HG03565 (cell line): ENCODE measurements at regions not wholly inside any gene's neighbourhood (a gene's known extent, or its start where the extent isn't known, plus 50 kb on each side); places are given as distances from the start of the nearest gene placed in this dataset.

Experiments used
- ATAC-seq: cut with Tn5 transposase; IDR thresholded peaks from one replicate; pipeline ENCODE4 v1.9.1; 2021; ENCODE audit warnings: mild to moderate bottlenecking, moderate library complexity; ENCODE audit not compliant: unreplicated experiment

DNA sequence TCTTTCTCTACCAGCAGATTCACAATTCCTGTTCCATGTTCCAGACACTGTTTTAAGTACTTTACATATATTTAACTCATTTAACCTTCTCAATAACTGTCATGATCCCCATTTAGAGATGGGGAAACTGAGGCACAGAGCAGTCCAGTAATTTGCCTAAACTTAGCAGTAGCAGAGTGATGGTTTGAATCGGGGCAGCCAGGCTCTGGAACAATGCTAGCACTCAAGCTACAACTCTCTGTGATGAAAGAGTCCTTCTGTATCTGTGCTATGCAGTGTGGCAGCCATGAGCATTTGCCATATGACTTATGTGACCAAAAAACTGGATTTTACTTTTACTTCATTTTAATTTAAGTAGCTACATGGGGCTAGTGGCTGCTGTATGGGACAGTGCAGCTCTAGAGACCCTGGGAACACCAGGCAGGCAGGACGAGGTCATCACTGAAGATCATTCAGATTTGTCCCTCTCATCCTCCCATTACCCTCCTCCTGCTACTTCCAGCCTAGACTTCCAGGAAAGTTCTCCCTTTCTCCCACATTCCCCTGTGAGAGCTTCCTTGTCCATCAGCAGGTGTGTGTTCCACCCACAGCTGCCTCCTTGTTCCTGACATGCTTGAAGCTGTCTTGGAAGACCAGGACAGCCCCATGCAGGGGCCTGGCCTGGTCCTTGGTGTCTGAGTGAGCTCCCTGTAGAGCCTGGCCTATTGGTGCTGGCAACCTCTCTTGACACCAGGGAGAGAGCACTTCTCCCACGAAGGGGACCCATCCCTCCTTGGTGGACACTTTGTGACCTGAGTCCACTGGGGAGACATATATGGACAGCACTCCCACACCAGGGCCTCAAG lies 157.0 kb downstream of the MRPL14 start:
- no peak for ATAC-seq

DNA sequence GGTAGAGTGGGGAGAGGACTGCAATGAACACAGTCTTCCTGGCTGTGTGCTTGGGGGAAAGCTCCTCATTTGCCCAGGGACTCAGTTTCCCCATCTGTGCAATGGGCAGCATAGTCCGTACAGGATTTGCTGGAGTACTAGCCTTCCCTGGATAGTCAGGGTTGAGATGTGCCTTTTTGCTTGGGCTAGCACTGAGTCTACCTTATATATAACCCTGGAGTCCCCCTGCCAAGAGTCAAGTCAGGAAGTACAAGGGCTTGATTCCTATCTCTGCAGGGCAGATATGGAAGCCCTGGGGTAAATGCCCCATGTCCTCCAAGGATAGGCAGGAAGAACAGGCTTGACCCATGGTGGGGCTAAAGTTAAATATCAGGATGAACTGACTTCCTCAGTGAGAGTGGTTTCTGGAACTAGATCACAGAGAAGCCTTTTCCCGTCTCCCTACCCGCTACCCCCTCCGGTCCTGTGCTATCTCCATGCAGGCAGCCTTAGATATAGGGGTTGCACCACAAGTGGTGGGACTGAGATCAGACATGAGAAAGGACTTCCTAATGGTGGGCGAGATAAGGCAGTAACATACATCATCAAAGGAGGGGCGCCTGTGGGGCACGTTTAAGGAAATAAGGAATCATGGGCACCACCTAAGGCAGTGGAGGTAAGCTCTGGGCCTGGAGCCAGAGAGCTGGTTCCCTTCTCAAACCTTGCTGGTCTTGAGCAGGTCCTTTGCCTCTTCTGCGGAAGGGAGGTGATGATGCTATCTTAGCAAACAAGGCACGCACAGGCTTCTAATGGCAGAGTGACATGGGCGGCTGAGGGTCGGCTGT lies 157.9 kb downstream of the MRPL14 start:
- ATAC-seq, result no peak

DNA sequence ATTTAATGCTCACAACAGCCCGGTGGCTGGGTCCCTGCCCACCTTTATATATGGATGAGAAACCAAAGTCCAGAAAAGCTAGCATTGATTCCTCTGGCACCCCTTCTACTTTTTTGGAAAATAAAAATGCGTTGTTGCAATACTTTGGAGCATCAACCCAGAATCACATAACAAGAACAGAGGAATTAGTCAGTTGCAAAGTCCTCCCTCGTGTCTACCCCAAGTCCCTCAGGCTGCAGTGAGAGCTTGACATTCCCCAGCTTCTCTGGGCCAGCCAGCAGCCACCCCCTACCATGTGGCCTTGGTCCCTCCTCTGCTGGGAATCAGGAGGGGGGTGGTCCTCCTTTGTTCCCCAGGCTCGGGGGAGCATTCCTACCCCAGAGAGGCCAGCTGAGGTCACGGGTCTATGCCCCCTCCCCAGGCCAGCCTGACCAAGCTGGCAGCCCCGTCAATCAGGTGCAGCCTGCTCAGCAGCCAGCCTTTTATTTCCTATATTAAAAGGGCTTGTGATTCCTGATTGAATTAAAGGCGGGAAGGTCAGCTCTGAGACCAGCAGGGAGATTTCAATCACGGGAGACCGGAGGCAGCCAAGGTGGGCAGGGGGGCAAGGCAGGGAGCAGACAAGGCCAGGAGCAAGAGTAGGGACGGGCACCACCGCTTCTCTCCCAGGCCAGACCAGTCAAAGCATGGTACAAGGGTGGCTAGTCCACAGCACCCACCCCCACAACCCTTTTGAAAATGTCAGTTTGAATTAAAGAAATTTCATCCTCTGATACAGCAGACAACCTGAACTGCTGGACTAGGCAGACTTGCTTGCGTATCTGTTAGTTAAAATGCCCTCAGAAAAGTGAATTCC lies 158.9 kb downstream of the MRPL14 start:
- ATAC-seq, result no peak

GRCh38 chr6:43967719-43968091 lies 159.5 kb downstream of the MRPL14 start:
- ATAC-seq, result no peak

GRCh38 chr6:43966853-43967718 lies 160.2 kb downstream of the MRPL14 start:
- ATAC-seq, result no peak

GRCh38 chr6:43966374-43966658 lies 160.9 kb downstream of the MRPL14 start:
- no peak for ATAC-seq

DNA sequence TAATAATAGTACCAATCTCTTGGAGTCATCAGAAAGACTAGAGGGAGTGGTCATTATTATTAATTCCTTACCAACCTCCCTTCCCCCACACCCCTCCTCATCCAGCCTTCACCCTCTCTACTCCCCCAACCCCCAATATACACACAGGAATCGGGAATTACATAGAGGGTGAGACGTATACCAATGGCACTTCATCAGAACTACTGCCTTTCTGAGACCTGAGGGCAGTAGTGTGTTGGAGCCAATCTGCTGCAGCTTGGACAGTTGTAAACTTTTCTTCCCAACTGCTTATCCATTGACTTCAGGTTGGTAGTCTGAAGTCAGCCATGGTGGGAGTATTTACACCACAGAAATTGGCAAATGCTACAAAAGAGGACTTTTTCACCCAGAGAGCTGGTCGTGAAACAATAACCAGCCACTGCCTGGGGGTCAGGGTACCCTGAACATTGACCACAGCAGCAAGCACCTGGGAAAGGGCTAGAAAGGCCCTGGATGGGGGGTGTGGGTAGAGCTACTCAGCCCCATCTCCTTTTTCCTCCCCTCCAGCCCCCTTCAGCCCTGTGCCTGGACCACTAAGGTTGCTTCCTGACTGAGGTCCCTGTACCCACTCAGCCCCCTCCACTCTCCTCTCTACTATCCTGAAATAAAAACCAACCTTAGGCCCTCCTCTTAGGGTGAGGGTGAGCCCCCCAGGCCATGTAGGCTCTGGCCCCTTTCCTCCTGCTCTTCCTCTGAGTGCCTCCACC lies 161.5 kb downstream of the MRPL14 start:
- ATAC-seq, result no peak

DNA sequence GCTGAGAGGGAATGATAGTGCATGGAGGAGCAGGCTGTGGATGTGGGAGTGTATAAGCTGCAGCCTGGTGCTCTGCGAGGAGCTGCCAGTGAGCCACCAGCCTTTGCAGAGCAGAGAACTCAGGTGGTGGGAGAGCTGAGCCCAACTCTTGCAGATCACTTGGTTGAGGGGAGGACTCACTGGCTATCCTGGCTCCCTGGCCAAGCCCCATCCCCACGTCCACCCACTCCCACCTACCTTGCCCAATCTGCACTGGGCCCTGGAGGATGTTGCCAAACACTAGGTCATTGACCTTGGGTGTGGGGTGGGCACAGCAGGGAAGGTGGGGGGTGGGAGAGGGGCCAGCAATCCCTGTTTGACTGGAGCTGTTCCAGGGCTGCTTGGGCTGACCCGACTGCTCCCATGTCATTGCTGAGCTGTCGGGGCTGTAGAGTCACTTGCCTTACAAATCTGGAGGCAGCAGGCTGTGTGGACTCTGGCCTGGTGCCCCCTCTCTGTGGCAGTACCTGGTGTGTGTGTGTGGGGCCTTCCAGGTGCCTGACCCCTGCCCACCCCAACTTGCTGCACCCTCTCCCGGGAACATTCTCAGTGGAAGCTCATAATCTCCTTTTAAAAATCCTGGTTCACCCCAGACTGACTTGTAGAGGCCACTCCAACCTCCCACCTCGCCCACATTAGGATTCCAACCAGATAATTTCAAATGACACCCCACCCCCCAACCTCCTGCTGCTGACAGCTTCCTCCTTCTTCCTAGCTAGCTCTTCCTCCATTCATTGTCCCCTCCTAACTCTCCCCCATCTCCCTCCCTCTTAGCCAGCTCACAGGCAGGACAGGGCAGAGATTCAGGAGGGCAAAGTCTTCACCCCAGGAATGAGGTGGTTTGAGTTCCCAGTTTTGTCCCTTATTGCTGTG lies 162.3 kb downstream of the MRPL14 start:
- ATAC-seq, result no peak

DNA sequence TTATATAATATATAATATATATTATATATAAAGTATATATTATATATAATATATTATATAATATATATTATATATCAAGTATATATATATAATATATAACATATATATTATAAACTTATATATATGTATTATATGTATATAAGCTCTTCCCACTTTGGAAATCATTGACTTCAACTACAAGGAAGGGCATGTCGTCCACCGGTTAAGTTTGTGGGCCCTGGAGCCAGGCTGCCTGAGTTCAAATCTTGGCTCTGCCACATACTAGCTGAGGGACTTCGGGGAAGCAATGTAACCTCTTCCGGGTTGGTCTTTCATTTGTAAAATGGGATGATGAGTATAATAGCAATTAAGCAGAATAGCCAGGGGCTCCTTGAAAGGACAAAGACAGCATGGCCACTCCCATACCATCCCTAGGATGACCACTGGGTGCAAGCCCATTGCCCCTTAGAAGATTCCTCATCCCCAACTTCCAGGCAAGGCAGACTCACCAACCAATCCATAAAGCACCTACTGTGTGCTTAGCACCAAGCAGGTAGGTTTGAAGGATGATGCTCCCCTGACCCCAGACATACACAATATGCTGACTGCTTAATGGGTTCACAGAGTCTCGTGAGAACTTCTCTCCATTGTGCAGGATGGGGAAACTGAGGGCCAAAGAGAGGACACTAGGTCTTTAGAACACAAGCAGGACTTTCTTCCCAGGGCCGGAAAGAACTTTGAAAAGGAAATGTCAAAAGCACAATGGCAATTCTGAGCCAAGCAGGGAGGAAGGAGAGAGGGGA lies 163.2 kb downstream of the MRPL14 start:
- ATAC-seq, result no peak

DNA sequence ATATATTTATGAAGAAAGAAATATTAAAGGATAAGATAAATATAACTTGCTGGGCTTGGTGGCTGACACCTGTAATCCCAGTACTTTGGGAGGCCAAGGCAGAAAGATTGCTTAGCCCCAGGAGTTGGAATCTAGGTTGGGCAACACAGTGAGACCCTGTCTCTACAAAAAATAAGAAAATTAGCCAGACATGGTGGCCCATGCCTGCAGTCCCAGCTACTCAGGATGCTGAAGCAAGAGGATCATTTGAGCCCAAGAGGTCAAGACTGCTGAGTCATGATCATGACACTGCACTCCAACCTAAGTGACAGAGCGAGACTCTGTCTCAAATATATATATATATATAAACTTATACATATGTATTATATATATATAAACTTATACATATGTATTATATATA lies 164.0 kb downstream of the MRPL14 start:
- ATAC-seq, result no peak

DNA sequence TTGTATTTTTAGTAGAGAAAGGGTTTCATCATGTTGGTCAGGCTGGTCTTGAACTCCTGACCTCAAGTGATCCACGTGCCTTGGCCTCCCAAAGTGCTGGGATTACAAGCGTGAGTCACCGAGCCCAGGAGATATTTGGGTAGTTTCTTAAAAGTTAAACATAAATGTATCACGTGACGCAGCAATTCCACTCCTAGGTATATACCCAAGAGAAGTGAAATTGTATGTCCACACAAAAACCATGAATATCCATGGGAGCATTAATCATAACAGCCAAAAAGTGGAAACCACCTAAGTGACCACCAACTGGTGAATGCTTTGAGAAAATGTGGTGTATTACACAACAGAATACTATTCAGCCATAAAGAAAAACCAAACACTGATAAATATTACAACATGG lies 164.8 kb downstream of the MRPL14 start:
- no peak for ATAC-seq

DNA sequence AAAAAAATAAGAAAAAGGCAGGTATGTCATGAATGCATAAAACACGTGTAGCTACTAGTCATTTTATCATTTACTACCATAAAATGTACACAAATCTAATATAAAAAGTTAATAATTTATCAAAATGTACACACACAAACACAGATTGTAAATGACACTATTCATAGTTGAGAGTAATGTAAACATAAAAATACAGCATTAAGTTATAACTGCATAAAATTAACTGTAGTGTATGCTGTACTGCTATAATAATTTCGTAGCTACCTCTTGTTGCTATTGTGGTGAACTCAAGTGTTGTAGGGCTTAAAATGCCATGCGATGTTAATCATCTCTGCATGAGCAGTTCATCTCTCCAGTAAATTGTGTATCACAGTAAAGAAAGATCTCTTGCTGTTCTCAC lies 170.0 kb downstream of the MRPL14 start:
- ATAC-seq, result no peak

DNA sequence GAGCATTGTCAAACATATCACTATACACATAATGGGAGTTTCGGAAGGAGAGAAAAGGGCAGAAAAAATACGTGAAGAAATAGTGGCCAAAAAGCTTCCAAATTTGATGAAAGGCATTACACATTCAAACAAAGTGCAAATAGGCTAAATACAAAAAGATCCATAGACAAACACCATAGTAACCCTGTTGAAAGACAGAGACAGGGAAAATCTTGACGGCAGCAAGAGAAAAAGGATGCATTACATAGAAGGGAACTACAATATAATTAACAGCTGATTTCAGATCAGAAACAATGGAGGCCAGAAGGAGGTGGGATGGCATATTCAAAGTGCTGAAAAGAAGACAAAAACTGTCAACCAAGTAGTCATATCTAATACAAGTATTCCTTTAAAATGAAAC lies 170.8 kb downstream of the MRPL14 start:
- ATAC-seq, result no peak

DNA sequence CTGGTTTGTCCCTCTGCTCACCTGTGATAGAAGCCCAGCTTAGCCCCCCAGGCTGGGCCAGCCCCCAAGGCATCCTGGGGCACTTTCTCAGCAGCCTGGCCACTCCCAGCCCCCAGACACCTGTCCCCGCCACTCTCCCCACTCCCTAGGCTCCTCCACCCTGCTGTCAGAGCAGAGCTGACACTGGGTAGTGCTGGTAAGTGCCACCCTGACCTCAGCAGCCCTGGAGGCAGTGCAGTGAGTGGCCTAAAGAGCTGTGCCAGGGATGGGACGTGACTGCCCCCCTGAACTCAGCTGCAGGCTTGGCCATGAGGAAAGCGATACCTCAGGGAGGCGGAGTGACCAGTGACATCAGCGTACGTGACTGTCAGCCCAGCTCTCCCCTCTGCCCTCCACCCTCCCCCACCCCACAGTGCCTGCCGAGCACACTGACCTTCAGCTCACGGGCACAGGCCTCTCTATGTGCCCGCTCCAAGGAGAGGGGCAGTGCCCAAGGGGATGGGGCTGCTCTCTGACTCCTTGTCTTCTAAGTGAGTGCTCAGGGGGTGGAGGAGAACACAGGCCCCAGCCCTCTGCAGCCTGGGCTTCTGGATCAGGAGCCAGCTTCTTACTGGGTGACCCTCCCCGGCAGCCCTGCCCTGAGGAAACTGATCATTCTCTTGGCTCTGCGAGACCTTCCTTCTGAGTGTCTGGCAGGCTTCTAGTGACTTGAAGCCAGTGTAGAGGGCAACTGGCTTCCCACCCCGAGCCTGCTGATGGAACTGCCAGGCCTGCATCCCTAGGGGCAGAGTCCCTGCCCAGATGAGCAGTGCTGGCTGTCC lies 172.7 kb downstream of the MRPL14 start:
- ATAC-seq, result no peak

DNA sequence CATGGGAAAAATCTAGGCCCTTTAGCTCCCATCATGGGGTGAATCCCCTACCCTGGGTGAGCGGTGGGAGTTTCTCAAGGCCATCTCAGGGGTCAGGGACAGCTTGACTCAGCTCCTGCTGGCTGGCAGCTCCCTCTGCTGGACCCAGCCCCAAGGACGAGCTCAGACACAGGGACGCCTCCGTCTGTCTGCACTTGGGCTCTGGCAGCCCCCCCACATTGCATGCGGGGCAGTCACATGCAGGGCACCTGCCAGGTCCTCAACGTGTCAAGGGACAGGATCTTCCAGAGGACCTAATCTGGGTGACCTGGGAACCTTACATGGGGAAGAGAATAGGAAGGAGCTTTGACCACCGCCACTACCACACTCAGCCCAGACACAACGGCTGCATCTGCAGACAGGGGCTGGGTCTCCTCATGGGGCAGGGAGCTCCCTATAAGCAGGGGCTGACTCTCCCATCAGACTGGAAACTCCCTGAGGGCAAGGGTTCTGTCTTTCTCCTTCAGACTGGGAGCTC lies 173.4 kb downstream of the MRPL14 start:
- no peak for ATAC-seq

GRCh38 chr6:43953256-43953655 lies 174.0 kb downstream of the MRPL14 start:
- no peak for ATAC-seq

GRCh38 chr6:43952746-43953145 lies 174.5 kb downstream of the MRPL14 start:
- ATAC-seq, result no peak
